ENCODE measurements at regions not wholly inside any gene's neighbourhood (a gene's known extent, or its start where the extent isn't known, plus 50 kb on each side); places are given as distances from the start of the nearest gene placed in this dataset.

DNA sequence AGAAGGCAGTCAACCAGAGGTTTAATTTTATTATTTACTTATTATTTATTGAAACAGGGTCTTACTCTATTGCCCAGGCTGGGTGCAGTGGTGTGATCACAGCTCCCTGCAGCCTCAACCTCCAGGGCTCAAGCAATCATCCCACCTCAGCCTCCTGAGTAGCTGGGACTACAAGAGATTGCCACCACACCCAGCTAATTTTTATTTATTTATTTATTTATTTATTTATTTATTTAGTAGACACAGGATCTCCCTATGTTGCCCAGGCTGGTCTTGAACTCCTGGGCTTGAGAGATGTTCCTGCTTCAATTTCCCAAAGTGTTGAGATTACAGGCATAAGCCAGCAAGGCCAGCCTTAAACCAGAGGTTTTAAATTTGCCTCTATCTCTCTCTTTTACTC, 83.1 kb downstream of the RCN1 start:
- TF ChIP-seq, protein P1, sequence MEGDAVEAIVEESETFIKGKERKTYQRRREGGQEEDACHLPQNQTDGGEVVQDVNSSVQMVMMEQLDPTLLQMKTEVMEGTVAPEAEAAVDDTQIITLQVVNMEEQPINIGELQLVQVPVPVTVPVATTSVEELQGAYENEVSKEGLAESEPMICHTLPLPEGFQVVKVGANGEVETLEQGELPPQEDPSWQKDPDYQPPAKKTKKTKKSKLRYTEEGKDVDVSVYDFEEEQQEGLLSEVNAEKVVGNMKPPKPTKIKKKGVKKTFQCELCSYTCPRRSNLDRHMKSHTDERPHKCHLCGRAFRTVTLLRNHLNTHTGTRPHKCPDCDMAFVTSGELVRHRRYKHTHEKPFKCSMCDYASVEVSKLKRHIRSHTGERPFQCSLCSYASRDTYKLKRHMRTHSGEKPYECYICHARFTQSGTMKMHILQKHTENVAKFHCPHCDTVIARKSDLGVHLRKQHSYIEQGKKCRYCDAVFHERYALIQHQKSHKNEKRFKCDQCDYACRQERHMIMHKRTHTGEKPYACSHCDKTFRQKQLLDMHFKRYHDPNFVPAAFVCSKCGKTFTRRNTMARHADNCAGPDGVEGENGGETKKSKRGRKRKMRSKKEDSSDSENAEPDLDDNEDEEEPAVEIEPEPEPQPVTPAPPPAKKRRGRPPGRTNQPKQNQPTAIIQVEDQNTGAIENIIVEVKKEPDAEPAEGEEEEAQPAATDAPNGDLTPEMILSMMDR (conservative IDR thresholded peaks at IDR 0.05; ENCODE audit: low read length), result no peak
- TF ChIP-seq EZH2phosphoT487 (IDR thresholded peaks at IDR 0.05; ENCODE audit: borderline replicate concordance), result no peak
